Hepatocyte (in vitro differentiated cells): ENCODE measurements at regions not wholly inside any gene's neighbourhood (a gene's known extent, or its start where the extent isn't known, plus 50 kb on each side); places are given as distances from the start of the nearest gene placed in this dataset.

Source experiments
- CTCF ChIP-seq: fragments of 200-600 bp; sonication (generic); IDR thresholded peaks from 2 replicates; pipeline ENCODE4 v1.5.1; 2016; ENCODE audit warnings: antibody characterized with exemption, mild to moderate bottlenecking; ENCODE audit not compliant: poor library complexity
- EZH2phosphoT487 ChIP-seq: fragments of 200-600 bp; sonication (generic); IDR thresholded peaks from one replicate; pipeline ENCODE4 v1.6.1; 2018; ENCODE audit warnings: antibody characterized with exemption, mild to moderate bottlenecking, low read depth, moderate library complexity; ENCODE audit not compliant: unreplicated experiment, severe bottlenecking

- TF ChIP-seq CTCF (no peak), EZH2phosphoT487 (no peak)
Observed at GRCh38 chr13:85982102-85982501, 182.9 kb upstream of the SLITRK6 start.
